HFFc6 (cell line): ENCODE measurements at regions not wholly inside any gene's neighbourhood (a gene's known extent, or its start where the extent isn't known, plus 50 kb on each side); places are given as distances from the start of the nearest gene placed in this dataset.
"Not testable (repeated sequence)": the region's sequence is repeated elsewhere in the genome, so short reads cannot be mapped to it uniquely, and the experiment has no call there.

Source experiments
- DNase-seq: peaks from one replicate; pipeline ENCODE4 v3.0.0-alpha.2; 2018
- H3K27ac Mint-ChIP-seq: 2 replicates; pipeline ENCODE4 v1.8.0; 2020; ENCODE audit warnings: mild to moderate bottlenecking, mixed read lengths
- H3K27me3 Mint-ChIP-seq: 2 replicates; pipeline ENCODE4 v1.8.0; 2021; ENCODE audit warnings: mild to moderate bottlenecking, moderate library complexity, mixed read lengths; ENCODE audit not compliant: insufficient read depth
- H3K36me3 Mint-ChIP-seq: 2 replicates; pipeline ENCODE4 v1.8.0; 2021; ENCODE audit warnings: low read depth, mixed read lengths
- H3K4me1 Mint-ChIP-seq: 2 replicates; pipeline ENCODE4 v1.8.0; 2020; ENCODE audit warnings: low read depth, mixed read lengths
- H3K4me3 Mint-ChIP-seq: 2 replicates; pipeline ENCODE4 v1.8.0; 2020; ENCODE audit warnings: mild to moderate bottlenecking, moderate library complexity, mixed read lengths
- H3K9me3 Mint-ChIP-seq: 2 replicates; pipeline ENCODE4 v1.8.0; 2020; ENCODE audit warnings: mild to moderate bottlenecking, mixed read lengths
- TF ChIP-seq, protein P1 (sequence below): fragments of 200-600 bp; sonication (generic); IDR thresholded peaks from 2 replicates; pipeline ENCODE4 v1.5.0; 2021; ENCODE audit warnings: antibody characterized with exemption, mild to moderate bottlenecking

DNA sequence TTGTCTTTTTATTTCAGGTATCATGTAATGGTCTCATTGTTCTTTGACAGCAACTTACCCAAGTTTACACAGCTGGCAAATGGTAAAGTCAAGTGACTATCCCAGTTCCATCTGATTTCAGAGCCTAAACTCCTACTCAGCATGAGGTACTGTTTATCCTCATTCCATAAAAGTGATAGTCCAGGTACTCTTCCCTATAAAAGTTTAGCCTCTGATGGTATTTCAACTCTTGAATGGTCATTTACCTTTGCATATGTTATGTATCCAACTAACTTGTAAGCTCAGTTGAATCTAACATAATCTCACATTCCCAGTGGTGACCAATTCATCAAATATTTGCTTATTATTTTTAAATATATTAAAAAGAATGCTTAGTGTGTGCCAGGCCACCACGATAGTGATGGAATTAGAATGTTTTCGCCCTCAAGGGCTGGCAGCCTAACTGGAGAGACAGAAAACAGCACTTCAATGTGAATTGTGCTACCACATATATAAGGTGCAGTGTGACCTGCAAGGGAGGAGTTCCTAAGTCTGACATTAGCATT lies 307.1 kb downstream of the CTH start:
- no peak overlapping the region for H3K4me3 Mint-ChIP-seq
- no peaks in the 10 kb centered on the region; the same call in 1 of the 2 replicates for H3K4me1 Mint-ChIP-seq
- DNase-seq: peak; percentile 10

DNA sequence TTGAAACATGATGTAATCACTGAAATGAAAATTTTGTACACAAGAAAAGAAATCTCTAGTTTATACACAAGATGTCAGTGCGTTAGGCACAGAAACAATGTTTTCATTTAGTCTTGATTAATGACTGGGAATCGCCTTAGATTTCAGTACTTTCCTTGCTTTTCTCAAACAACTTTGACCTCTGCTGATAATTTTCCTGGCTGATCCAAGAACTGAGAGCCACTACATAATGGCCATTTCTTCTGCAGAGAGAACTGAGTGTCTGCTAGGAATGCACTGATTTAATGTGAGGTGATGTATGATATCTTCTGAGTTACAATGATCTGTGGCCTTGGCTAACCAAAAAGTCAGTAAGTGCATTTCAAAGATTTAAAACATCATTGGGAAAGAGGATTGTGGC lies 308.1 kb downstream of the CTH start:
- Mint-ChIP-seq H3K27me3 (no peaks in the 10 kb centered on the region), H3K4me3 (no peak overlapping the region), H3K36me3 (no peaks in the 10 kb centered on the region), H3K27ac (no peak overlapping the region), H3K4me1 (no peaks in the 10 kb centered on the region; the same call in 1 of the 2 replicates), H3K9me3 (peaks cover 14% of the 10 kb centered on the region; the same call in 1 of the 2 replicates)
- TF ChIP-seq, protein P1, sequence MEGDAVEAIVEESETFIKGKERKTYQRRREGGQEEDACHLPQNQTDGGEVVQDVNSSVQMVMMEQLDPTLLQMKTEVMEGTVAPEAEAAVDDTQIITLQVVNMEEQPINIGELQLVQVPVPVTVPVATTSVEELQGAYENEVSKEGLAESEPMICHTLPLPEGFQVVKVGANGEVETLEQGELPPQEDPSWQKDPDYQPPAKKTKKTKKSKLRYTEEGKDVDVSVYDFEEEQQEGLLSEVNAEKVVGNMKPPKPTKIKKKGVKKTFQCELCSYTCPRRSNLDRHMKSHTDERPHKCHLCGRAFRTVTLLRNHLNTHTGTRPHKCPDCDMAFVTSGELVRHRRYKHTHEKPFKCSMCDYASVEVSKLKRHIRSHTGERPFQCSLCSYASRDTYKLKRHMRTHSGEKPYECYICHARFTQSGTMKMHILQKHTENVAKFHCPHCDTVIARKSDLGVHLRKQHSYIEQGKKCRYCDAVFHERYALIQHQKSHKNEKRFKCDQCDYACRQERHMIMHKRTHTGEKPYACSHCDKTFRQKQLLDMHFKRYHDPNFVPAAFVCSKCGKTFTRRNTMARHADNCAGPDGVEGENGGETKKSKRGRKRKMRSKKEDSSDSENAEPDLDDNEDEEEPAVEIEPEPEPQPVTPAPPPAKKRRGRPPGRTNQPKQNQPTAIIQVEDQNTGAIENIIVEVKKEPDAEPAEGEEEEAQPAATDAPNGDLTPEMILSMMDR: no peak
- no peak for DNase-seq

More for the DNA sequence above, 307.1 kb downstream of the CTH start:
- Mint-ChIP-seq H3K27me3 (no peaks in the 10 kb centered on the region), H3K9me3 (peaks cover 14% of the 10 kb centered on the region; the same call in 1 of the 2 replicates), H3K36me3 (no peaks in the 10 kb centered on the region), H3K27ac (no peak overlapping the region)
- TF ChIP-seq, protein P1: no peak

DNA sequence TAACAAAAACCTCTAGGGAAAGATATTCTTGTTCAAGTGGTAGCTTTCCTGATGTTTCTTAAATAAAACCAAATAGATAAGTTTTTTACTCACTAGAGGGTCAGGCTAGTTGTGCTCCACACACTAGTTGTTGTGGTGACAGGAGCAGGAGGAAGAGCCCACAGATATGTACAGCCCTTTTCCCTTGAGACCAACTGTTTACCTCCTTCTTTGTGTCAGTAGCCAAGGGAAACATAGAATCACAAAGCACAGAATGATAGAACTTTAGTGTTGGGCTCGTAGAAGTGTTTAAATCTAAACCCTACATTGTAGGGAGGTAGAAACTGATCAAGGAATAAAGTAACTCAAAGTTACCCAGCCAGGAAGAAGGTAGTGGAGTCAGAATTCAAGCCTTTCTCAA lies 309.0 kb downstream of the CTH start:
- no peak overlapping the region for H3K27ac Mint-ChIP-seq
- H3K27me3 Mint-ChIP-seq: no peaks in the 10 kb centered on the region
- no peak overlapping the region for H3K4me3 Mint-ChIP-seq
- H3K9me3 Mint-ChIP-seq: peaks cover 23% of the 10 kb centered on the region
- TF ChIP-seq, protein P1: no peak
- no peaks in the 10 kb centered on the region; the same call in 1 of the 2 replicates for H3K4me1 Mint-ChIP-seq
- DNase-seq: no peak
- H3K36me3 Mint-ChIP-seq: peaks cover 2% of the 10 kb centered on the region; the same call in 1 of the 2 replicates

DNA sequence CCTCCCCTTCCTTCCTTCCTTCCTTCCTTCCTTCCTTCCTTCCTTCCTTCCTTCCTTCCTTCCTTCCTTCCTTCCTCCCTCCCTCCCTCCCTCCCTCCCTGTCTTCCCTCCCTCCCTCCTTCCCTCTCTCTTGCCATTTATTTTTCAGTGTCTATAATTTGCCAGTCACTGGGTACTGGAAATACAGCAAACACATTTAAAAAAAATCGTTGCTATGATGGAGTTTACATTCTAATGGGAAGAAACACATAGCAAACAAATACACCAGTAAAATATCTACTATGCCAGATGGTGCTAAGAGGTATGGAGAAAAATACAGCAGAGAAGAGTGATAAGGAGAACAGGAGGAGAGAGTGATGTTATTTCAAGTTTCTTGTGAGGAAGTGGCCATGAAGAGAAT lies 309.5 kb downstream of the CTH start:
- Mint-ChIP-seq H3K36me3 (peaks cover 6% of the 10 kb centered on the region; the same call in 1 of the 2 replicates), H3K4me1 (no peaks in the 10 kb centered on the region; the same call in 1 of the 2 replicates), H3K9me3 (peaks cover 27% of the 10 kb centered on the region), H3K27ac (no peak overlapping the region), H3K4me3 (no peak overlapping the region), H3K27me3 (no peaks in the 10 kb centered on the region)
- no peak for DNase-seq
- TF ChIP-seq, protein P1: no peak

DNA sequence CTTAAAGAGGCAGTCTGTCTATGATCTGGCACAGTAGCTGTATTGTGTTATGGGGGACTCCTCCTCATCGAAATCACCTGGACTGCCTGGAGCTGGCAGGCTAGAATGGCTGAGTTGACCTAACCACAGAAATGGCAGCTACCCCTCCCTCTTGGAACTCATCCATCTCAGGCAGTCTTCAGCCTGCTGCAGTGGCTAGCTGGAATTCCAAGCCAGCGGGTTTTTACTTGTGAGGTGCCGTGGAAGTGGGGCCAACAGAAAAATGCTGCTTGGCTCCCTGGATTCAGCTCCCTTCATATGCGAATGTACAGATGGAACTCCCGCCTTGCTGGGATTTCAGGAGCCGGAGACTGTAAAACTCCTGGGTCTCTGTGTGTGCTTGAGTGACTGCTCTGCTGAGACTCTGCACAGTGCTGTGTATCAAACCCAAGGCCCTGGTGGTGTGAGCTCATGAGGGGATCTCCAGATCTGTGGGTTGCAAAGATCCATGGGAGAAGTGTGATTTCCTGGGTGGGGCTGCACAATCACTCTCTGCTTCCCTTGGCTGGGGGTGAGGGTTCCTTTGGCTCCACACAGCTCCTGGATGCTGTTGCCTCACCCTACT lies 316.9 kb downstream of the CTH start:
- Mint-ChIP-seq H3K9me3 (peaks cover 39% of the 10 kb centered on the region), H3K27me3 (no peaks in the 10 kb centered on the region), H3K4me3 (no peak overlapping the region), H3K4me1 (no peaks in the 10 kb centered on the region), H3K36me3 (peaks cover 7% of the 10 kb centered on the region; the same call in 1 of the 2 replicates), H3K27ac (no peak overlapping the region)
- TF ChIP-seq, protein P1: no peak
- no peak for DNase-seq

DNA sequence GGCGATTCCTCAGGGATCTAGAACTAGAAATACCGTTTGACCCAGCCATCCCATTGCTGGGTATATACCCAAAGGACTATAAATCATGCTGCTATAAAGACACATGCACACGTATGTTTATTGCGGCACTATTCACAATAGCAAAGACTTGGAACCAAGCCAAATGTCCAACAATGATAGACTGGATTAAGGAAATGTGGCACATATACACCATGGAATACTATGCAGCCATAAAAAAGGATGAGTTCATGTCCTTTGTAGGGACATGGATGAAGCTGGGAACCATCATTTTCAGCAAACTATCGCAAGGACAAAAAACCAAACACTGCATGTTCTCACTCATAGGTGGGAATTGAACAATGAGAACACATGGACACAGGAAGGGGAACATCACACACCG lies 311.1 kb downstream of the PTGER3 start:
- not testable (repeated sequence) for DNase-seq, H3K27me3 Mint-ChIP-seq, H3K4me3 Mint-ChIP-seq, H3K27ac Mint-ChIP-seq, H3K36me3 Mint-ChIP-seq, H3K4me1 Mint-ChIP-seq
- H3K9me3 Mint-ChIP-seq: peaks cover 14% of the 10 kb centered on the region
